CD4-positive, alpha-beta T cell treated with Interleukin-1 beta for 1 hour (primary cell): ENCODE measurements at regions not wholly inside any gene's neighbourhood (a gene's known extent, or its start where the extent isn't known, plus 50 kb on each side); places are given as distances from the start of the nearest gene placed in this dataset.

Experiments used
- DNase-seq, 2 donors: peaks; one replicate each; pipeline ENCODE4 v3.0.0-alpha.2; 2020 to 2022

GRCh38 chr4:185993328-185993973 is 75.5 kb upstream of the TLR3 start:
- DNase-seq = no peak

GRCh38 chr4:185994750-185995149 is 74.2 kb upstream of the TLR3 start:
- DNase-seq = no peak

- no peak for DNase-seq
Measured at GRCh38 chr4:185995665-185996064, 73.3 kb upstream of the TLR3 start.

- no peak for DNase-seq
Measured at GRCh38 chr4:185997296-185997695, 71.7 kb upstream of the TLR3 start.

- DNase-seq = no peak
Measured at GRCh38 chr4:185998791-185999190, 70.2 kb upstream of the TLR3 start.

GRCh38 chr4:185999207-185999606 is 69.7 kb upstream of the TLR3 start:
- no peak for DNase-seq

GRCh38 chr4:186002853-186003252 is 66.1 kb upstream of the TLR3 start:
- DNase-seq = no peak

GRCh38 chr4:186003746-186004145 is 65.2 kb upstream of the TLR3 start:
- DNase-seq = no peak

- no peak for DNase-seq
Measured at GRCh38 chr4:186008057-186008456, 60.9 kb upstream of the TLR3 start.

GRCh38 chr4:186009976-186010375 is 59.0 kb upstream of the TLR3 start:
- DNase-seq = no peak

- DNase-seq = no peak
Measured at GRCh38 chr4:186010821-186011220, 58.1 kb upstream of the TLR3 start.

- DNase-seq = no peak
Measured at GRCh38 chr4:186012071-186012470, 56.9 kb upstream of the TLR3 start.

GRCh38 chr4:186013419-186014186 is 55.4 kb upstream of the TLR3 start:
- DNase-seq = no peak

- DNase-seq = no peak
Measured at GRCh38 chr4:186015212-186015817, 53.6 kb upstream of the TLR3 start.

- no peak for DNase-seq
Measured at GRCh38 chr4:186016796-186017195, 52.2 kb upstream of the TLR3 start.

- no peak for DNase-seq
Measured at GRCh38 chr4:186017801-186018200, 51.2 kb upstream of the TLR3 start.

- DNase-seq = no peak
Measured at GRCh38 chr4:186018261-186018660, 50.7 kb upstream of the TLR3 start.

- DNase-seq = no peak
Measured at GRCh38 chr4:186018784-186019183, 50.2 kb upstream of the TLR3 start.
